ENCODE measurements at regions not wholly inside any gene's neighbourhood (a gene's known extent, or its start where the extent isn't known, plus 50 kb on each side); places are given as distances from the start of the nearest gene placed in this dataset.

DNA sequence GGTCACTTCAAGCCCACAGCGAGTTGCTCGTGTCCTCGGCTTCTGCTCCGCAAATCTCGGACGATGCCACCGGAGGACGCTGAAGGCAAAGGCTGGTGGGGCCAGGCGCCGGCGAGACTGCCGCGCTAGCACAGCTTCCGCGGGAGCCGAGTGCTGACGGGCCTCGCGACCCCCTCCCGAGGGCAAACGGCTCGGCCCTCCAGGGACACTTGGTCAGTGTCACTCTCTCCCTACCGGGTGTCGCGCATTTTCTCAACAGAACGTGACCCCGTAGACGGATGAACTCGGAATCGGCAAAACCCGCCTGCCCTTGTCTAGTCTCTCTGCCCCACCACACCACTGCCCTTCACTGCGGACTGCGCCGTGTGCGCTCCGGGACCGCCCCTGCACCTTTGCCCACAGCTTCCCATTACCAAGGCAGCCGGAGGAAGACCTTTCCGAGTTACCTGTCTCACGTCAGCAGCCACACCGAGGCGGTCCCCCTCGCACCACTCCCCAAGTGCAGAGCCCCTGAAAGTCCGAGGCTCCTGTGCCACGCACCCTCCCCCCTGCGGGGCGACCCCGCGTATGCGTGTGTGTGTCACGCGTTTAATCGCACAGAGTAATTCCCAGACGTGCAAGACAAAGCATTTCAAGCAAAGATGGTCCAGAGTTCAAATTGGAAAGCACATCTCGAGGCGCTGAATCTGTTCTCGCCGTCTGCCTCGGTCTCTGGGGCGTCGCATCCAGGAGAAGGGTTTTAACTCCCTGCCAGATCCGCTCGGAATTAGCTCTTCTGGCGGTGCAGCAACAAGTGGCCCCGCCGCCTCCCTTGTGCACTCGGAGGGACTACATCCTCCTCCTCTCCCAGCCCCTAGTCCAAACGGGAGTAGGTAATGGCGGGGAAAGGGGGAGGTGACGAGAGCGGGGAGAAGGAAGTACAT is 245.0 kb upstream of the TOPAZ1 start:
- no peak for DNase-seq

GRCh38 chr3:43997316-43997715 is 244.4 kb upstream of the TOPAZ1 start:
- no peak for DNase-seq

GRCh38 chr3:43997788-43998369 is 243.8 kb upstream of the TOPAZ1 start:
- no peak for DNase-seq

GRCh38 chr3:43998370-43998835 is 243.3 kb upstream of the TOPAZ1 start:
- DNase-seq: no peak

- no peak for DNase-seq
Measured at GRCh38 chr3:43998836-43999727, 242.6 kb upstream of the TOPAZ1 start.

- DNase-seq: no peak
Measured at GRCh38 chr3:43999728-44000319, 241.9 kb upstream of the TOPAZ1 start.

DNA sequence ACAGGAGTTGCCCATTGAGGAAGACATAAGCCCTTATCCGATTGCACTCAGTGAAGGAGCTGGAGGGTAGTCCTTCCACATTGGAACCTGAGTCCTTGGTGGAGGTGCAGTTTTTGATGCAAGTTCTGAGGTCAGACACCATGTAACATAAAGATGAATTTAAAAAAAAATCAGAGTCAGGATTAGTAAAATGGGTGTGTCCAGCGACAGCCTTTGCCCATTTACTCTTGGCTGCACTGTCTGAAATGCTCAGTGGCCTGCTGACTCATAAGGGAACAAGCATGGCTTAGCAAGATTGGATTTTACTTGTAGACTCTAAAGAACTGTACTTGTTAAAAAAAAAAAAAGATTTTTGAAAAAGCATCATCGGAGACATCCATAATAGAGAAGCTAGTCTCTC is 241.1 kb upstream of the TOPAZ1 start:
- no peak for DNase-seq

GRCh38 chr3:44001072-44001471 is 240.6 kb upstream of the TOPAZ1 start:
- no peak for DNase-seq

GRCh38 chr3:44003801-44004200 is 237.9 kb upstream of the TOPAZ1 start:
- no peak for DNase-seq

- DNase-seq: no peak
Measured at GRCh38 chr3:44011680-44012079, 230.0 kb upstream of the TOPAZ1 start.

- no peak for DNase-seq
Measured at GRCh38 chr3:44012160-44012899, 229.4 kb upstream of the TOPAZ1 start.

- no peak for DNase-seq
Measured at GRCh38 chr3:44013967-44014366, 227.7 kb upstream of the TOPAZ1 start.

GRCh38 chr3:44015170-44015569 is 226.5 kb upstream of the TOPAZ1 start:
- no peak for DNase-seq

DNA sequence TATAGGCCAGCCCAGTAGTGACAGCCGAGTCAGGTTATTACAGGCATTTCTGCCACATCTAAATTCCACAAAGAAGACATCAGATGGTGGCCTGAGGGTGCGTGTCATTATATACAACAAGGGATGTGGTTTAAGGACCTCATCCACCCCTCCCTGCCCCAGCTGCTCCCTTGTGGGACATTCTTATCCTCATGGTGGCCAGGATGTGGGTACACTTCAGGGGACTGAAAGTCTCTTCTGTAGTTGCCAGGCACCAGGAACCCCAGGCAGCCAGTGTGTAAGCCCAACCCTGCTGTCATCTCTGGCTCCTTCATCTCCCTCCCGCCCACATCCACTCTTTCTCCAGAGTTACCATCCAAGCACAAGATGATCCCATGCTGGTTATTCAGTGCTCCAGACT is 224.9 kb upstream of the TOPAZ1 start:
- DNase-seq: no peak

DNA sequence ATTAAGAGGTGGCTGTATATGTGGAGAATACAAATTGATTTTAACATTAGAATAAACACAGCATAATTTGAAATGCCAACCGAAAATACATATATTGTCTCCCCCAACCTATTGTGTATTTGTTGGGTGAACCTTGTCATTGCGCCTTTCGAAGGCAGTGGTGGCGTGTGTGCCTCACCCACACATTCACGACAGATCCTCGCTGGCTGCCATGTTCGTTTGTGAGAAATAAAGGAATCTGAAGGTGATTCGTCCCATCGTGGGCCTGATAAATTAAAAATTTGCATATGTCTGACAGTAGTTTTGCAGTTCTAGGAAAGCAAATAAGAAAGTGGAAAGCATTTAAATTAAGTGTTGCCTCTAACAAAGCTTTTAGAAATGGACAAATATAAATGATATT is 222.8 kb upstream of the TOPAZ1 start:
- DNase-seq: no peak

GRCh38 chr3:44019736-44020135 is 221.9 kb upstream of the TOPAZ1 start:
- no peak for DNase-seq

DNA sequence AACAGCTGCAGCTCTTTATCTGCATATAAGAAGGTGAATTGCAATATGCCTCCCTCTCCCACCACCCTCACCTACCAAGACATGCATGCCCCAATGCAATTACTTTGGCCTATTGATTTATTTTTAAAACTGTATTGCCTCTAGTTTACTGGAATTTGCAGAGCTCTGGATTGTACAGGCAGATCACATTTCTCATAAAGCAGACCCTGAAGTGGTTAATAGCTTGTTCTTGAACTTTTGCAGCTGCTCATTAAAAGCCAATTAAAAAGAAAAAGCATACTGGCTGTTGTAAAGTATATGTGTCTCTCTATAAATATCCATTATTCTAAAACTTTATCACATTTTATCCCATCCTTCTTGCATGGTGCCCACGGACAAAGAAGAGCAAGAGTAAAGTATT is 221.5 kb upstream of the TOPAZ1 start:
- no peak for DNase-seq

DNA sequence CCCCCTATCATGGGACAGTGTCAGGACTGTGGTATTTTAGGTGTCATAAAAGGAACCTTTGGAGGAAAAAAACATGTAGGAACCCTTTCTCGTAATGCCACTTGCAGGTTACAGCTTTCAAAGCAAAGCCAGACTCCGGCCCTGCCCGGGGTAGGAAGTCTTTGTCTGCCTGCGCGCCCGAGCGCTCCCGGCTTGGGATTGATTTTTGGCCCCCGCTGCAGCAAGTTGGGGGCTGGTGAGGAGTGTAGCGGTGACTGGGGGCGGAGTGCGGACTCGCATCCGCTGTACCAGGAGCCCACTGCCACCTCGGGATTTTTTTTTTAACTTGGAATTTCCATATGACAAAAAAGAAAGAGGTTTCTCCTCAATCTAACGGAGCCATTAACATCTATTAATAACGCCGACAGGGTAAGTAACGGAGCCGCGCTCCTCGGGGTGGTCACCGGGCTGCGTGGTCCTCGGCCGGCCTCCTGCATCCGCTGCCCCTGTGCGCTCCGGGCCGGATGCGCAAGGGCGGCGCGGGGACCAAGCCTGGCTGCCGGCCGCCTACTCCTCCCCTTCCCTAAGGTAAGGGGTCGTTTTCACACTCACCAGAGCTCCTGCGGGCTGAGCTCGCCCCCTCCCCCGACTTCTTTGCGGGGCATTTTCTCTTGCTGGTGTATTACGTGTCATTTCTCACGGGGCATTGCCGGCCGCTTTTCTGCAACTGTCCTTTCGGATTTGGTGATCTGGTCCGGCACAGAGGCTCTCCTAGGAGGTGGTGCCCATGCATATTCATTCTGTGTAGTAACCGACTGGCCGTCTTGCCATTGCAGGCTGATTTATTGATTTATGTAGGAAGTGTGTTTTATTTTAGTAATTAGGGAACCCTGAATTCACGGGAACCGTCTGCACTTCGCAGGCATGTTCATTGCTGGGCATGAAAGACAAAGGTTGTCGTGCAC is 219.8 kb upstream of the TOPAZ1 start:
- DNase-seq: no peak

GRCh38 chr3:44023961-44024593 is 217.6 kb upstream of the TOPAZ1 start:
- no peak for DNase-seq

GRCh38 chr3:44026220-44026865 is 215.3 kb upstream of the TOPAZ1 start:
- DNase-seq: no peak
